Neutrophil (primary cell): ENCODE measurements at regions not wholly inside any gene's neighbourhood (a gene's known extent, or its start where the extent isn't known, plus 50 kb on each side); places are given as distances from the start of the nearest gene placed in this dataset.
"Not testable (repeated sequence)": the region's sequence is repeated elsewhere in the genome, so short reads cannot be mapped to it uniquely, and the experiment has no call there.

Experiments used
- H3K27ac ChIP-seq: fragments of 200-600 bp; sonication (generic); 2 replicates; pipeline ENCODE4 v1.5.1; 2016; ENCODE audit warnings: mild to moderate bottlenecking, moderate library complexity
- H3K27me3 ChIP-seq: fragments of 200-600 bp; sonication (generic); 2 replicates; pipeline ENCODE4 v1.6.0; 2016; ENCODE audit warnings: mild to moderate bottlenecking
- H3K36me3 ChIP-seq: fragments of 200-600 bp; sonication (generic); 2 replicates; pipeline ENCODE4 v1.5.1; 2017
- H3K4me1 ChIP-seq, 2 experiments: fragments of 200-600 bp in 1 of 2; sonication (generic) in 1 of 2; 1 replicate in 1 of 2; 2 replicates in 1 of 2; pipeline versions ENCODE4 v1.5.1 to v1.6.1; 2013 to 2016; ENCODE audit warnings: low read depth in 1 of 2, low read length in 1 of 2, mild to moderate bottlenecking in 1 of 2, moderate library complexity in 1 of 2; ENCODE audit not compliant: control insufficient read depth in 1 of 2, insufficient read depth in 1 of 2
- H3K4me3 ChIP-seq, 2 experiments: fragments of 200-600 bp in 1 of 2; sonication (generic) in 1 of 2; 1 replicate in 1 of 2; 2 replicates in 1 of 2; pipeline ENCODE4 v1.5.1; 2013 to 2016; ENCODE audit warnings: low read depth in 1 of 2, low read length in 1 of 2, mild to moderate bottlenecking in 1 of 2, moderate library complexity in 1 of 2
- H3K9me3 ChIP-seq: fragments of 200-600 bp; sonication (generic); 2 replicates; pipeline ENCODE4 v1.5.1; 2016
- CTCF ChIP-seq: fragments of 200-600 bp; sonication (generic); IDR thresholded peaks from 2 replicates; pipeline ENCODE4 v1.5.1; 2016; ENCODE audit warnings: antibody characterized with exemption

GRCh38 chr16:16938980-16939379 lies 531.8 kb downstream of the XYLT1 start:
- H3K9me3 ChIP-seq: no peaks in the 10 kb centered on the region
- H3K4me1 ChIP-seq: no peaks in the 10 kb centered on the region
- no peak overlapping the region for H3K27ac ChIP-seq
- H3K4me3 ChIP-seq: no peak overlapping the region
- no peaks in the 10 kb centered on the region for H3K36me3 ChIP-seq
- no peak for TF ChIP-seq CTCF
- H3K27me3 ChIP-seq: peaks cover 9% of the 10 kb centered on the region

GRCh38 chr16:16940351-16940750 lies 530.4 kb downstream of the XYLT1 start:
- peaks cover 9% of the 10 kb centered on the region for H3K27me3 ChIP-seq
- no peaks in the 10 kb centered on the region for H3K4me1 ChIP-seq
- no peaks in the 10 kb centered on the region for H3K36me3 ChIP-seq
- no peak overlapping the region for H3K27ac ChIP-seq
- TF ChIP-seq CTCF: no peak
- H3K4me3 ChIP-seq: no peak overlapping the region
- no peaks in the 10 kb centered on the region for H3K9me3 ChIP-seq

GRCh38 chr16:16942849-16943248 lies 527.9 kb downstream of the XYLT1 start:
- not testable (repeated sequence) for H3K4me3 ChIP-seq, H3K4me1 ChIP-seq, H3K27me3 ChIP-seq, H3K9me3 ChIP-seq, H3K27ac ChIP-seq, H3K36me3 ChIP-seq

- no peaks in the 10 kb centered on the region for H3K27me3 ChIP-seq
- H3K27ac ChIP-seq: no peak overlapping the region
- H3K4me1 ChIP-seq: no peaks in the 10 kb centered on the region
- TF ChIP-seq CTCF: no peak
- no peak overlapping the region for H3K4me3 ChIP-seq
- H3K9me3 ChIP-seq: no peaks in the 10 kb centered on the region
- H3K36me3 ChIP-seq: no peaks in the 10 kb centered on the region
Observed at GRCh38 chr16:16945207-16945606, 525.6 kb downstream of the XYLT1 start.

- Histone ChIP-seq H3K4me1 (no peaks in the 10 kb centered on the region), H3K9me3 (no peaks in the 10 kb centered on the region), H3K4me3 (no peak overlapping the region), H3K27ac (no peak overlapping the region), H3K27me3 (no peaks in the 10 kb centered on the region), H3K36me3 (no peaks in the 10 kb centered on the region)
- no peak for TF ChIP-seq CTCF
Observed at GRCh38 chr16:16956376-16956775, 514.4 kb downstream of the XYLT1 start.

GRCh38 chr16:16960785-16961184 lies 510.0 kb downstream of the XYLT1 start:
- no peaks in the 10 kb centered on the region for H3K4me1 ChIP-seq
- no peaks in the 10 kb centered on the region for H3K9me3 ChIP-seq
- H3K36me3 ChIP-seq: no peaks in the 10 kb centered on the region
- no peaks in the 10 kb centered on the region for H3K27me3 ChIP-seq
- H3K4me3 ChIP-seq: no peak overlapping the region
- no peak overlapping the region for H3K27ac ChIP-seq
- TF ChIP-seq CTCF: no peak
